ENCODE measurements at regions not wholly inside any gene's neighbourhood (a gene's known extent, or its start where the extent isn't known, plus 50 kb on each side); places are given as distances from the start of the nearest gene placed in this dataset.
A peak's percentile ranks its signal among the peaks of the same experiment; 100 is the strongest.

- DNase-seq (ENCODE audit: low spot score) = no peak
Measured at GRCh38 chr1:168455764-168456163, 88.0 kb downstream of the XCL2 start.

GRCh38 chr1:168454211-168454815, 89.5 kb downstream of the XCL2 start:
- no peak for DNase-seq (ENCODE audit: low spot score)

GRCh38 chr1:168453056-168453455, 90.7 kb downstream of the XCL2 start:
- DNase-seq (ENCODE audit: low spot score) = no peak

- no peak for DNase-seq (ENCODE audit: low spot score)
Measured at GRCh38 chr1:168452329-168452728, 91.5 kb downstream of the XCL2 start.

- DNase-seq (ENCODE audit: low spot score) = no peak
Measured at GRCh38 chr1:168447871-168448270, 95.9 kb downstream of the XCL2 start.

GRCh38 chr1:168446081-168446480, 97.7 kb downstream of the XCL2 start:
- no peak for DNase-seq (ENCODE audit: low spot score)

- no peak for DNase-seq (ENCODE audit: low spot score)
Measured at GRCh38 chr1:168443899-168444298, 99.9 kb downstream of the XCL2 start.

GRCh38 chr1:168443356-168443755, 100.4 kb downstream of the XCL2 start:
- DNase-seq (ENCODE audit: low spot score) = no peak

- no peak for DNase-seq (ENCODE audit: low spot score)
Measured at GRCh38 chr1:168442931-168443330, 100.9 kb downstream of the XCL2 start.

GRCh38 chr1:168441745-168442144, 102.1 kb downstream of the XCL2 start:
- DNase-seq (ENCODE audit: low spot score) = no peak

GRCh38 chr1:168439456-168440375, 104.1 kb downstream of the XCL2 start:
- DNase-seq (ENCODE audit: low spot score) = peak; percentile 75

- DNase-seq (ENCODE audit: low spot score) = no peak
Measured at GRCh38 chr1:168438626-168439025, 105.2 kb downstream of the XCL2 start.

- DNase-seq (ENCODE audit: low spot score) = no peak
Measured at GRCh38 chr1:168437821-168438220, 106.0 kb downstream of the XCL2 start.

- no peak for DNase-seq (ENCODE audit: low spot score)
Measured at GRCh38 chr1:168435439-168435838, 108.4 kb downstream of the XCL2 start.

GRCh38 chr1:168433238-168433637, 110.6 kb downstream of the XCL2 start:
- no peak for DNase-seq (ENCODE audit: low spot score)

- DNase-seq (ENCODE audit: low spot score) = no peak
Measured at GRCh38 chr1:168431882-168432281, 111.9 kb downstream of the XCL2 start.

- DNase-seq (ENCODE audit: low spot score) = no peak
Measured at GRCh38 chr1:168430321-168430720, 113.5 kb downstream of the XCL2 start.

GRCh38 chr1:168428063-168428731, 115.6 kb downstream of the XCL2 start:
- peak; percentile 45 for DNase-seq (ENCODE audit: low spot score)

GRCh38 chr1:168427051-168427450, 116.7 kb downstream of the XCL2 start:
- DNase-seq (ENCODE audit: low spot score) = no peak

- no peak for DNase-seq (ENCODE audit: low spot score)
Measured at GRCh38 chr1:168424281-168424680, 119.5 kb downstream of the XCL2 start.

- DNase-seq (ENCODE audit: low spot score) = no peak
Measured at GRCh38 chr1:168422203-168422847, 121.5 kb downstream of the XCL2 start.

- DNase-seq (ENCODE audit: low spot score) = no peak
Measured at GRCh38 chr1:168421399-168422004, 122.3 kb downstream of the XCL2 start.
